HG03066 (cell line): ENCODE measurements at regions not wholly inside any gene's neighbourhood (a gene's known extent, or its start where the extent isn't known, plus 50 kb on each side); places are given as distances from the start of the nearest gene placed in this dataset.
"Not testable (repeated sequence)": the region's sequence is repeated elsewhere in the genome, so short reads cannot be mapped to it uniquely, and the experiment has no call there.

Experiments used
- ATAC-seq: cut with Tn5 transposase; IDR thresholded peaks from one replicate; pipeline ENCODE4 v1.9.1; 2021; ENCODE audit warnings: low read depth; ENCODE audit not compliant: unreplicated experiment

- ATAC-seq: not testable (repeated sequence)
Observed at GRCh38 chr4:9702019-9702418, 79.4 kb upstream of the DRD5 start.

DNA sequence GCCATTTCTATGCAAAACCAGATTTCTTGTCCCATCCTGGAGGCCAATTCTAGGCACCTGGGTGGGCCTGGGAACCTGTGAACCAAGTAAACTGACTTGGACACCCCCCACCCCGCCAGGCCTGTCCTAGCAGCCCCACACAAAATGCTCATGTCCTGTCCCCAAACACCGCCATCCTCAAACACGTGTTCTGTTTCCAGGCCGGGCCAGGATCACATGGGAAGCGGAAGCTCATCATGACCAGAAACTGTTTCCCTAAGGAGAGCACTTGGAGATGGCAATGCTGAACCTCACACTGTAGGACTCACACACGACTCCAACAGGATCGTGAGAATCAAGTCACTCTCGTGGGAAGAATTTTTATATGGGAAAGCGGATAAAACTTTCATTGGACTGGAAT is 78.7 kb upstream of the DRD5 start:
- ATAC-seq: not testable (repeated sequence)

DNA sequence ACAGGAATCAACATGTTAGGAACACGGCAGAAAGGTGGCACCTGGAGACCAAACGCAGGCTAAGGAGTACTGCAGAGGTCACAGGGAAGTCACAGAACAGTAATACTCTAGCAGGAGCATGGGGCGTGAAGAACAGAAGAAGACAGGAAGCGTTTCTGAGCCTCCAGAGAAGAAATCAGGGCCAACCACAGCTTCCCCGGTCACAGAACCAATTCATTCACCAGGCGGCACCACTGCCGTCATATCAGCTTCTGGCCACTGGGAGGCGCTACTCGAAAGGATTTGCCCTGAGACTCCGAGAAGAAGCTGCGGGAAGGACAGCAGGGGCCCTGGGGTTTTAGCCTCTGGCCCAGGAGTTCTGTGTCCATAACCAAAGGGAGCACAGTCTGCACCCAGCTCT is 78.0 kb upstream of the DRD5 start:
- ATAC-seq: no peak

DNA sequence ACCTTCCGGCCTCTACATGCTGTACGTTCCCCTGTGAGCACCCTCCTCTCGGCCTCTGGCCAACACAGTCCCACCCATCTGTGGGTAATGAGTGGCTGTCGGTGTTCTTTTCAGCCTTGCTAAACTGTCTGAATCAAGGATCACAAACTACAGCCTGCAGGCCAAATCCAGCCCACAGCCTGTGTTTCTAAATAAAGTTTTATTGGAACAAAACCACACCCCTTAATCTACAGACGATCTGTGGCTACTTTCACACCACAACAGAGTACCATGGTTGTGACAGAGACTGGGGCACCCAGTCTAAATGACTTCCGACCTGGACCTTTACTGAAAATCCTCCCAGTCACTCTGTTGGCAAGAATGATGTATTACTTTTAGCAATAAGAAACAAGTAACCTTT is 77.3 kb upstream of the DRD5 start:
- ATAC-seq: not testable (repeated sequence)

DNA sequence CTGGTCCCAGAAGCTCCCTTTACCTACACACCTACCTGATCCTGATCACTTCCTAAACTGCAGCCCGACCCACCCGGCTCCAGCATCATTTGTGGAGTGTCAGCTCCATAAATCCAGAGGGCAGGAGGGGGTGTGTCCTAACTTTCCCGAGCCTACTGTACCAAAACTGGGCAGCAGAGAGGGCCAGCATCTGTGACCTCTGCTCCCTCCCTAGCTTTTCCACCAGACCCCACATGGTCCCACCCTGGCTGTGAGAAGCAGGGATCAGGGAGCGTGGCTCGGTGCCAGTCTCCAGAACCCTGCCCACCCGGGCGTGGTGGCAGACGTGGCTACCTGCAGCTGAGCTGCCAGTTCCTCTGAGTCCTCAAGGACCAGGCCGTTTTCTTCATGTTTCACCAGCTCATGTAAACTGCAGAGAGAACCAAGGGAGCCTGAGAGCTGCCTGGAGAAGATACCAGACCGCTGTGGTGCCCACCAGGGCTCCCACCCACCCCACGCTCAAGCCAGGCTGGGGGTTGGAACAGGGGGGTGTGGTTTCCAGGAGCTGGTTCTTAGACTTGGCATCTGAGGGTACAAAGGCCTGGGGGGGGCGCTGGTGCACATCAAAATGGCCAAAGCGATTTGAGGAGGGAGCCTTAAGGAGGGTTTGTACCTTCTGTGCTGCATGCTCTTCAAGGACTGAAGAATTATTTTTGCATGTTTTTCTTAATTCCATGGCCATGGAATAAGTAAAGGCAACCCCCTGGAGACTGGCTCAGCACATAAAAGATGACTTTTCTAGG is 76.7 kb upstream of the DRD5 start:
- no peak for ATAC-seq

GRCh38 chr4:9707281-9707680 is 74.2 kb upstream of the DRD5 start:
- not testable (repeated sequence) for ATAC-seq

- ATAC-seq: not testable (repeated sequence)
Observed at GRCh38 chr4:9707936-9708335, 73.5 kb upstream of the DRD5 start.

DNA sequence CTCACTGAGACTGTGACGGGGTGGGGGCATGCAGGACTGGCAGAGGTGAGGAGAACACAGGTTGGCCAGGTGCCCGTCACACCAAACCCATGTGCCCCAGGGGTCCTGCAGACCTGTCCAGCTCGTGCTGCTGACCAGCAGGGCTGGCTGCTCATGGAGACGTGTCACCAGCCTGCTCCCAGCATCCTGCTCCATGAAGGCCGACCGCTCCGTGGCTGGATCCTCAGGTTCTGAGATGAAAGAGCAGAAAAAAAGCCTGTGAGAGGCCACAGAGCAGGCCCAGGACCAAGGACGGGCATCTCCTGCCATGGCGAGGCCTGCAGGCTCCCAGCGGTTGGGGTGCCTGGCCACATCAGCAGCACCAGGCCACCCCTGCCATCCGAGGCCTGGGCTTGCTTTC is 71.7 kb upstream of the DRD5 start:
- ATAC-seq: no peak

DNA sequence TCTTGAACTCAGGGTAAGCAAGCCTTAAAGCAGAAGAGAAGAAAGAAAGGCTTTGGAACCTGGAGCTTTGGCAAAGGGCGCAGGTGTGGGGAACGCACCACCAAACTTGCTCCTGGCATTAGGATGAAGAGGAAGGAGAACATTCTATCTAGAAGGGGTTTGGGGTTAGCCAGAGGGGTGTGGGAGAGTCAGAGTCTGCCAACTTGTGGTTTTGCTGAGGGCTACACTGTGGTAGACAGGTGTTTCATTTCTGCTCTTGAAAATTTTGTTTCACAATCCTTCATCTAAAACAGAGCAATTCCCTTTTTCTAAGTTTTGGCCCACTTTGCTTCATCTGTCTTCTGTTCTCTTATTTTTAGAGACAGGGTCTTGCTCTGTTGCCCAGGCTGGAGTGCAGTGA is 66.2 kb upstream of the DRD5 start:
- not testable (repeated sequence) for ATAC-seq

- no peak for ATAC-seq
Observed at GRCh38 chr4:9716093-9716492, 65.3 kb upstream of the DRD5 start.

- not testable (repeated sequence) for ATAC-seq
Observed at GRCh38 chr4:9718246-9718939, 63.0 kb upstream of the DRD5 start.

- ATAC-seq: not testable (repeated sequence)
Observed at GRCh38 chr4:9722131-9722530, 59.3 kb upstream of the DRD5 start.
